ENCODE measurements at regions not wholly inside any gene's neighbourhood (a gene's known extent, or its start where the extent isn't known, plus 50 kb on each side); places are given as distances from the start of the nearest gene placed in this dataset.
A peak's percentile ranks its signal among the peaks of the same experiment; 100 is the strongest.

- no peak for DNase-seq (ENCODE audit: low read depth)
- no peak overlapping the region for H3K4me3 ChIP-seq (ENCODE audit: low read depth, low read length)
- TF ChIP-seq CTCF (conservative IDR thresholded peaks at IDR 0.05; ENCODE audit: low read depth, low read length), result no peak
These were observed 85.5 kb downstream of the ANXA1 start for GRCh38 chr9:73237140-73237539.

- H3K4me3 ChIP-seq (ENCODE audit: low read depth, low read length), result no peak overlapping the region
- DNase-seq (ENCODE audit: low read depth), result peak; percentile 21
- no peak for TF ChIP-seq CTCF (conservative IDR thresholded peaks at IDR 0.05; ENCODE audit: low read depth, low read length)
These were observed 88.1 kb downstream of the ANXA1 start for GRCh38 chr9:73239570-73240265.

GRCh38 chr9:73243078-73243477, 91.4 kb downstream of the ANXA1 start:
- TF ChIP-seq CTCF (conservative IDR thresholded peaks at IDR 0.05; ENCODE audit: low read depth, low read length), result no peak
- H3K4me3 ChIP-seq (ENCODE audit: low read depth, low read length), result no peak overlapping the region
- no peak for DNase-seq (ENCODE audit: low read depth)

GRCh38 chr9:73259086-73259696, 107.5 kb downstream of the ANXA1 start:
- no peak for DNase-seq (ENCODE audit: low read depth)
- H3K4me3 ChIP-seq (ENCODE audit: low read depth, low read length), result no peak overlapping the region
- no peak for TF ChIP-seq CTCF (conservative IDR thresholded peaks at IDR 0.05; ENCODE audit: low read depth, low read length)

- no peak for TF ChIP-seq CTCF (conservative IDR thresholded peaks at IDR 0.05; ENCODE audit: low read depth, low read length)
- peak; percentile 20 for DNase-seq (ENCODE audit: low read depth)
These were observed 108.8 kb downstream of the ANXA1 start for GRCh38 chr9:73260506-73260905.

GRCh38 chr9:73264631-73265030, 113.0 kb downstream of the ANXA1 start:
- H3K4me3 ChIP-seq (ENCODE audit: low read depth, low read length), result no peak overlapping the region
- DNase-seq (ENCODE audit: low read depth), result no peak
- TF ChIP-seq CTCF (conservative IDR thresholded peaks at IDR 0.05; ENCODE audit: low read depth, low read length), result no peak

More at GRCh38 chr9:73260506-73260905, 108.8 kb downstream of the ANXA1 start:
- H3K4me3 ChIP-seq (ENCODE audit: low read depth, low read length), result no peak overlapping the region

GRCh38 chr9:73265876-73266275, 114.2 kb downstream of the ANXA1 start:
- H3K4me3 ChIP-seq (ENCODE audit: low read depth, low read length), result no peak overlapping the region
- TF ChIP-seq CTCF (conservative IDR thresholded peaks at IDR 0.05; ENCODE audit: low read depth, low read length), result no peak
- no peak for DNase-seq (ENCODE audit: low read depth)
